Neural progenitor cell (in vitro differentiated cells): ENCODE measurements at regions not wholly inside any gene's neighbourhood (a gene's known extent, or its start where the extent isn't known, plus 50 kb on each side); places are given as distances from the start of the nearest gene placed in this dataset.

Experiments used
- CTCF ChIP-seq: fragments of 200-600 bp; sonication (generic); IDR thresholded peaks from 2 replicates; pipeline ENCODE4 v1.5.1; 2017; ENCODE audit warnings: antibody characterized with exemption, mild to moderate bottlenecking
- EZH2phosphoT487 ChIP-seq: fragments of 200-600 bp; sonication (generic); IDR thresholded peaks from 2 replicates; pipeline ENCODE4 v1.6.1; 2017; ENCODE audit warnings: antibody characterized with exemption

- TF ChIP-seq CTCF = no peak
- TF ChIP-seq EZH2phosphoT487 = no peak
Observed at GRCh38 chr22:27185760-27186302, 528.4 kb downstream of the MIAT start.
